A673 (cell line): ENCODE measurements at regions not wholly inside any gene's neighbourhood (a gene's known extent, or its start where the extent isn't known, plus 50 kb on each side); places are given as distances from the start of the nearest gene placed in this dataset.

Experiments
- BruUV-seq: library from RNA; stranded (reverse); fragments of 400-500 nt; replicated peaks from 2 replicates; lab custom pipeline; 2021; lab: Mats Ljungman, UMichigan
- CTCF ChIA-PET: fragments of 300-600 bp; sonication (Branson Sonifier 250); formaldehyde crosslinking; loops from one replicate; lab custom pipeline; 2022; ENCODE audit warnings: antibody characterized with exemption; lab: Charles Lee
- POLR2A ChIA-PET: fragments of 300-600 bp; sonication (Branson Sonifier 250); formaldehyde crosslinking; loops from one replicate; lab custom pipeline; 2022; ENCODE audit warnings: antibody characterized with exemption; ENCODE audit not compliant: low non-redundant PET; lab: Charles Lee
- DNase-seq: peaks from one replicate; pipeline ENCODE4 v3.0.0-alpha.2; 2015; ENCODE audit warnings: low spot score
- H3K27ac ChIP-seq: fragments of 200-600 bp; sonication (generic); 2 replicates; pipeline ENCODE4 v1.5.1; 2016; ENCODE audit warnings: mixed run types, low read depth, mild to moderate bottlenecking, mixed read lengths, antibody characterized with exemption, low read length; ENCODE audit not compliant: poor library complexity, severe bottlenecking
- H3K27me3 ChIP-seq: fragments of 200-600 bp; sonication (generic); replicated peaks from 2 replicates; pipeline ENCODE4 v1.6.1; 2017; ENCODE audit warnings: mixed run types, low read depth, mild to moderate bottlenecking, mixed read lengths, antibody characterized with exemption, low read length; ENCODE audit not compliant: insufficient read depth, poor library complexity
- H3K36me3 ChIP-seq: fragments of 200-600 bp; sonication (generic); 2 replicates; pipeline ENCODE4 v1.6.1; 2016; ENCODE audit warnings: mixed run types, mild to moderate bottlenecking, mixed read lengths, antibody characterized with exemption, low read length; ENCODE audit not compliant: insufficient read depth, poor library complexity, severe bottlenecking
- H3K4me1 ChIP-seq: fragments of 200-600 bp; sonication (generic); 2 replicates; pipeline ENCODE4 v1.6.1; 2017; ENCODE audit warnings: mixed run types, mild to moderate bottlenecking, mixed read lengths, antibody characterized with exemption, low read length; ENCODE audit not compliant: insufficient read depth, poor library complexity, severe bottlenecking
- H3K4me3 ChIP-seq: fragments of 200-600 bp; sonication (generic); 2 replicates; pipeline ENCODE4 v1.5.1; 2016; ENCODE audit warnings: low read depth, mixed run types, mild to moderate bottlenecking, mixed read lengths, low read length; ENCODE audit not compliant: poor library complexity, severe bottlenecking
- H3K9me3 ChIP-seq: fragments of 200-600 bp; sonication (generic); 2 replicates; pipeline ENCODE4 v1.6.1; 2016; ENCODE audit warnings: mixed run types, low read depth, mild to moderate bottlenecking, mixed read lengths, antibody characterized with exemption, low read length; ENCODE audit not compliant: poor library complexity, severe bottlenecking
- CTCF ChIP-seq: fragments of 300-800, 200-600 bp; sonication (generic); conservative IDR thresholded peaks from 2 replicates; pipeline ENCODE4 v1.5.1; 2017; ENCODE audit warnings: low read depth, mild to moderate bottlenecking, antibody characterized with exemption, low read length, moderate library complexity, mixed read lengths
- EZH2 ChIP-seq: fragments of 200-600 bp; sonication (generic); IDR thresholded peaks from 2 replicates; pipeline ENCODE4 v1.6.1; 2017; ENCODE audit warnings: borderline replicate concordance, low read depth, mild to moderate bottlenecking, mixed read lengths, antibody characterized with exemption, low read length; ENCODE audit not compliant: poor library complexity, severe bottlenecking
- intact Hi-C: fragments of 100-400 bp; cut with micrococcal nuclease; formaldehyde crosslinking; loops from one replicate; pipeline ENCODE4 v1.10.0; 2022; ENCODE audit not compliant: unreplicated experiment

- Histone ChIP-seq H3K27ac (no peak overlapping the region), H3K36me3 (no peaks in the 10 kb centered on the region), H3K9me3 (no peaks in the 10 kb centered on the region), H3K4me1 (peaks cover 5% of the 10 kb centered on the region), H3K27me3 (no peaks in the 10 kb centered on the region), H3K4me3 (no peak overlapping the region)
- DNase-seq = no peak
- no peak for TF ChIP-seq EZH2
- no peak for TF ChIP-seq CTCF
- ChIA-PET POLR2A (no interaction called here), CTCF (no interaction called here)
- intact Hi-C loops = loop anchor here (5.0 kb wide), 1 partner anchor 1311 kb away; no protein-coding TSS in a partner anchor
- no TSS peak for BruUV-seq
These were observed 900.3 kb downstream of the METTL15 start for GRCh38 chr11:29008481-29008880.

GRCh38 chr11:29006668-29007067 lies 898.5 kb downstream of the METTL15 start:
- BruUV-seq = no TSS peak
- H3K27me3 ChIP-seq = no peaks in the 10 kb centered on the region
- H3K27ac ChIP-seq = no peak overlapping the region
- no peaks in the 10 kb centered on the region for H3K9me3 ChIP-seq
- H3K4me1 ChIP-seq = peaks cover 5% of the 10 kb centered on the region
- TF ChIP-seq CTCF = no peak
- no peak for TF ChIP-seq EZH2
- H3K36me3 ChIP-seq = no peaks in the 10 kb centered on the region
- CTCF ChIA-PET = no interaction called here
- POLR2A ChIA-PET = no interaction called here
- no peak for DNase-seq
- intact Hi-C loops = loop anchor here (5.0 kb wide), 1 partner anchor 1309 kb away; no protein-coding TSS in a partner anchor
- no peak overlapping the region for H3K4me3 ChIP-seq

DNA sequence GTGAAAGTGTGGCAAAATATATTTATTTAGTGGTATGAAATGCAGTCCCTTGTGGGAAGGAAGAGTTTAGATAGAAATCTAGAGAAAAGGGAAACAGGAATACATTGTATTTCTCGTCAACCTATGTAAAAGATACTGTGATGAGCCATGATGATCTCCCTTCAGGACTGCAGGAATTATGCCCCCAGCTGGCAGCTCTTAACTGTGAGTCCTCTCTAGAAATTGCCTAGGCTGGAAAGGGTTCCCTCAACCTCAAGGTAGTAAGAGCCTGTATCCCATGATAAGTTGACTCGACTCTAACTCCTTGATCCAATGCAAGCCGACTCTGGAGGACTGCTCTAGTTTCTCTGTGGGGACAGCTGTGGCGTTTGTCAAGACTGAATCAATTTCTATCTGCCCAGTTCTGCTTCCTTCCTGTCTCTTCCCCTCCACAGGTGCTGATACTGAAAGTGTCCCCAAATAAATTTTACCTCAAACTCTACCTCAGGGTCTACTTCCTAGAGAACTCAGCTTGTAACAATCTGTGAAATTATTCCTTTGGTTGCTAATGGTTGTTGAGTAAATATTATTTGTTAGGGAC lies 897.3 kb downstream of the METTL15 start:
- peak; percentile 74 for DNase-seq
- BruUV-seq = no TSS peak
- TF ChIP-seq EZH2 = no peak
- TF ChIP-seq CTCF = peak; percentile 72
- Histone ChIP-seq H3K27me3 (no peaks in the 10 kb centered on the region), H3K9me3 (no peaks in the 10 kb centered on the region), H3K4me3 (no peak overlapping the region), H3K4me1 (peaks cover 5% of the 10 kb centered on the region), H3K27ac (no peak overlapping the region), H3K36me3 (no peaks in the 10 kb centered on the region)
- ChIA-PET POLR2A (no interaction called here), CTCF (interaction anchor here (0.7 to 1.2 kb wide), 2 partner anchors 264 to 1306 kb away, joined by 4 to 6 read pairs; no protein-coding TSS in a partner anchor)
- intact Hi-C loops = loop anchor here (5.0 kb wide), 1 partner anchor 1308 kb away; no protein-coding TSS in a partner anchor
